ENCODE measurements at regions not wholly inside any gene's neighbourhood (a gene's known extent, or its start where the extent isn't known, plus 50 kb on each side); places are given as distances from the start of the nearest gene placed in this dataset.

DNA sequence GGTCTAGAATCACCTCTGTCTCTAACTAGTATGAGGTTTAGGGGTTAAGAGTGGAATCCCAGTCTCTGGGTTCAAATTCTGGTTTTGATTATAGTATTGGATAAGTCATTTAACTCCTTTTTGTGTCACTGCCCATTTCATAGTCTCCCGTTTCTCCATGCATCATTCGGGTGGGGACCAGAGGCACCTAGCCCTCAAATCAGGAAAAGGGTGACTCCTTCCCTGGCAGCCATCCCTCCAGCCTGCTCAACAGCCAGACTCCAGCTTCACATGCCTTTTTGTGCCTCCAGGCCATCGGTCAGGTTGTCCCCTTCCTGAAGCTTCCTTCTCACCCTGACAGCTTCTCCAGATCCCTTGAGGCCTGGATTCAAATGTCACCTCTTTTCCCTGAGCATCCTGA, 139.8 kb downstream of the DHX35 start:
- TF ChIP-seq POLR2A (IDR thresholded peaks at IDR 0.05): no peak
- TF ChIP-seq, protein P1, sequence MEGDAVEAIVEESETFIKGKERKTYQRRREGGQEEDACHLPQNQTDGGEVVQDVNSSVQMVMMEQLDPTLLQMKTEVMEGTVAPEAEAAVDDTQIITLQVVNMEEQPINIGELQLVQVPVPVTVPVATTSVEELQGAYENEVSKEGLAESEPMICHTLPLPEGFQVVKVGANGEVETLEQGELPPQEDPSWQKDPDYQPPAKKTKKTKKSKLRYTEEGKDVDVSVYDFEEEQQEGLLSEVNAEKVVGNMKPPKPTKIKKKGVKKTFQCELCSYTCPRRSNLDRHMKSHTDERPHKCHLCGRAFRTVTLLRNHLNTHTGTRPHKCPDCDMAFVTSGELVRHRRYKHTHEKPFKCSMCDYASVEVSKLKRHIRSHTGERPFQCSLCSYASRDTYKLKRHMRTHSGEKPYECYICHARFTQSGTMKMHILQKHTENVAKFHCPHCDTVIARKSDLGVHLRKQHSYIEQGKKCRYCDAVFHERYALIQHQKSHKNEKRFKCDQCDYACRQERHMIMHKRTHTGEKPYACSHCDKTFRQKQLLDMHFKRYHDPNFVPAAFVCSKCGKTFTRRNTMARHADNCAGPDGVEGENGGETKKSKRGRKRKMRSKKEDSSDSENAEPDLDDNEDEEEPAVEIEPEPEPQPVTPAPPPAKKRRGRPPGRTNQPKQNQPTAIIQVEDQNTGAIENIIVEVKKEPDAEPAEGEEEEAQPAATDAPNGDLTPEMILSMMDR (IDR thresholded peaks at IDR 0.05): no peak
